ENCODE measurements at regions not wholly inside any gene's neighbourhood (a gene's known extent, or its start where the extent isn't known, plus 50 kb on each side); places are given as distances from the start of the nearest gene placed in this dataset.

DNA sequence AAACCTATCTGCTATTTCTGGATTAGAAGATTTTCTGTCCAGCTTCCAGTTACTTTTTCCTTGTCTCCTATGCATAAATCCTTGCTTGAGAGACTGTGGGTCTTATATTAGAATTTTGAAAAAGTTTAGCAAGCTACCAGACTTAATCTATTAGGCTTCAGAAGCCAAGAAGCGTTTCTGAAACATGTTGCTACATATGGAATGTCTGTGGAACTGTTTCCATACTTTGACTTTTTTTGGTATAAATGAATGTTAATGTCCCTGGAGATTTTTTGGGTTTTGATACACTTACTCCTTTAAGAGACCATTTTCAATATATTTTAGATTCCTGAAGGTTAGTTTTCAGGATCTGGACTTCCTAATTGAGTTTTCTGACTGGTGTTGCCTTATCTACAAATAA is 191.4 kb upstream of the SGCD start:
- no peak for DNase-seq (ENCODE audit: low spot score)

DNA sequence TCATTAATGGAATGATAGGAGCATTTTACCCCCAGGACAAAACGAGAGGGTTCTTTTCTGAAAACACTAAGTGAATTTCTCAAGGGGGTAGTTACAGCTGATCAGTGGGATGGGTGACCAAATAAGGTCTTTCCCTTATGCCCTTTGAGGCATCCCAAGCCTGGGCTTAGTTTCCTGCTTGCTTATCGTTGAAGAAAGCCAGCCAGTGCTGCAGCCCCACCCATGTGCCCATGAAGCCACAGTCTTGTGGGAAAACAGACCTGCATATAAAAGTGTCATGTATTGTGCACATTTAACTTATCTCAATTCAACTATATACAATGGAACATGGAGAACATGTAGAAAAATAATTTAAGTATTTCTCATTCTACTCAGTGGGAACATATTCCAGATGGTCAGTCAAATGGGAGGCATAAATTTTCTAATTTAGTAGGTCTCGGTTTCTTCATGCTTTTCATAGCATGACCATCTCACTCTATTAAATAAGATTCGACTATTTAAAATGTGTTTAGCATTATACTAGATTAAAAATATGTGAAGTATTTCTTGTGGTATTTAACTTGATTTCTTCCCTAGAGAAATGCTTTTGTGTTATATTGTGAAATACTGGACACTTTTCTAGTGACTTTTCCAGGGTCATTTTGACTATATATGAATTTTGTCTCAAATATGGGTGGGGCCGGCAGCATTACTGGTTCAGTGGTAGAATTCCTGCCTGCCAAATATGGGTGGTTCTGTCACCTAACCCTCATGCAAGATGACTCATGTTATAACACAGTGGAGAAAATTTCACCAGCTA is 189.7 kb upstream of the SGCD start:
- no peak for DNase-seq (ENCODE audit: low spot score)

DNA sequence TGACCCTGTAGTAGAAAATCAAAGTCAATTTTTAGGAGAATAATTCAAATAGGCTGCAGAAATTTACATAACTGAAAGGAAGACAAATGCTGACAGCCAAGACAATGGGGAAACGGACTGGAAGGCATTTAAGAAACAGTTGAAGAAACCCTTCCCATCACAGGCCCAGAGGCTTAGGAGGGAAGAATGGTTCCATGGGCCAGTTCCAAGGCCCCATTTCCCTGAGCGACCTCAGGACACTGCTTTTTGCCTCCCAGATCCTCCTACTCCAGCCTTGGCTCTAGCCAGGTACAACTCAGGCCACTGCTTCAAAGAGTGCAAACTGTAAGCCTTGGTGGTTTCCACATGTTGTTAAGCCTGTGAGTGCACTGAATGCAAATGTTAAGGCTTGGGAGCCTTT is 184.1 kb upstream of the SGCD start:
- no peak for DNase-seq (ENCODE audit: low spot score)

DNA sequence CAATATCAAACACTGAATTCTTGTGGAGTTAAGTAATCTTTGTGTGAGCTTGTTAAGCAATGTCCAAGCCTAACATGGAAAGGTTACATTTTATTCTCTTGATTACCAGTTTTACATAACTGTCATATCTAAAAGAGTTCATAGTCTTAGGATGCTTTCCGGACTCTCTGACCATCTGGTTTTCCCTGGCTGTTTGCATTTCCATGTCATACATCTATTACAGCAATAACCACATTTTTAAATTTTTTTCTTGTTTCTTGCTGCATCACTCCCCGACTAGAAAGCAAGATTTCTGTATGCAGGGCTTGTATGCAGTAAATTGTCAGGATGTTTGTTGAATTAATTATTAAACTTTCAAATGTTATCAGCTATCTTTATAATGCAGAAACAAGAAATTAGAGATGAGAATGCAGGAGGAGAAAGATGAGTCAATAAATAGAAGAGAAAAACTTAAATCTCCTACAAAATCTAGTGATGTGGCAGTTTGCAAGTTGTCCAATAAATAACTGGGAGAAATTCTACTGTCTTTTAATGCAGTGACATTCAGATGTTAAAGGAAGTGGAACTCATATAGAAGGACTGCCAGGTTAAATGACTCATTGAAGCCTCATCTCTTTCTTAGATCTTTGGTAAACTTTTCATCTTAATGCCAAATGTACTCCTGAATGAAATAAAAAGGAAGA is 179.6 kb upstream of the SGCD start:
- DNase-seq (ENCODE audit: low spot score) = no peak

DNA sequence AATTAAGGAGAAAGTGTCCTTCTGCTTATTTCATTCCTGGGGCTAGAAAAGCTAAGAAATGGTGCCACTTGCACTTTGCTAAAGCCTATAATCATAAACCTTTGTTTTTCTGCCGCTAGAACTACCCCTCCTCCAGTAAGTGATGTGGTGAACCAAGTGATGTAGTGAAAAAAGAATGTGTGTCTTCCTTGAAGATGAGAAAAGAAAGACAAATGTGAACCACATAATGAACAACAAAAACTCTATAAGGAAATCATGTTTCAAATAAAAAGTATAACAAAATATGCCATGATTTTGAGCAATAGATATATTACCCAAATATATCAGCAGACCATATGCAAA is 179.0 kb upstream of the SGCD start:
- no peak for DNase-seq (ENCODE audit: low spot score)

DNA sequence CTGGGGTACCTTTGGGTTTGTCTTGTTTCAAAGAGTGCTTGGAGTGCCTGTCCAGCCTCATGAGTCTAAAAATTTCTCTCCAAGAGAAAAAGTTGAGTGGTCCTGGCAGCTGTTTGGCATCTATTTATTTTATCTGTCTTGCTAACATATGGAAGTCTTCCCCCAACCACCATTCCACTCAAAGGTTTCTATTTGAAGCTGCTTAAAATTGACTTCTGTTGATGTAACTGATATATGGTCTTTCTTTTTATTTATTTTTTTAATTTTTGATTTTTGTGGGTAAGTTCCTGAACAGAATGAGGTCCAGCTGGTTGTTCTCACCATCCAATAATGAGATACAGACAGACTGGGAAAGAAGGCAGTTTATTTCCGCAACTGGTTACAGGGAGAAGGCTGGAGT is 178.7 kb upstream of the SGCD start:
- DNase-seq (ENCODE audit: low spot score) = no peak

DNA sequence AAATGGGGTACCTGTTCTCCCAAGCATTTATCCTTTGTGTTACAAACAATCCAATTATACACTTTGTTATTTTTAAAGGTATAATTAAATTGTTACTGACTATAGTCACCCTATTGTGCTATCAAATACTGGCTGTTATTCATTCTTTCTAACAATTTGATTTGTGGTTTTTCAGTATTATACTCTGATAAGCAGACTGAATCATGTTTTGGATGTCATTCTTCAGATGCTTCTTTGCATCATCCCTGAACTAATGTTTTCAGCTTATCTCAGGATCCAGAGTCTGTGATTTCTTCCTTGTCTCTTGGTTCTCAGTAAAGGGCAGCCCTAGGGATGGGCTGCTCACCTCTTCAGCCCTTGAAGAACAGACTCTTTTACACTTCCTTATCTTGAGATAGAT is 177.8 kb upstream of the SGCD start:
- DNase-seq (ENCODE audit: low spot score) = no peak

DNA sequence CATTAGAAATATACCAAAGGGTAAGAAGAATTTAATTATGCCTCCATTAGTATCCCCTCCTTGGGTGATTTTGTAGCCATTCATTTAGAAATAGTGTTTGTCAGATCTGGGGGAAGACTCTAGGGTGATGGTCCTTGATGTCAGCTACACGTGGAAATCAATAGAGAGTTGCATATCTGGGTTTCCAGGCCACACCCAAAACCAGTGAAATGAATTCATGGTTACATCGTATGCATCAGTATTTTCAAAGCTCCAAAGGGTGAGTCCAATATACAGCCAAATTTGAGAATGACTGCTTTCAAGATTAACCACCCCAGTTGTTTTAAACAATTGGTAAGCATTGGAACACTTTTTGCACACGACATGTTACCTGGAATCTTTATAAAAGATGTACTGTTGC is 173.4 kb upstream of the SGCD start:
- DNase-seq (ENCODE audit: low spot score) = no peak

DNA sequence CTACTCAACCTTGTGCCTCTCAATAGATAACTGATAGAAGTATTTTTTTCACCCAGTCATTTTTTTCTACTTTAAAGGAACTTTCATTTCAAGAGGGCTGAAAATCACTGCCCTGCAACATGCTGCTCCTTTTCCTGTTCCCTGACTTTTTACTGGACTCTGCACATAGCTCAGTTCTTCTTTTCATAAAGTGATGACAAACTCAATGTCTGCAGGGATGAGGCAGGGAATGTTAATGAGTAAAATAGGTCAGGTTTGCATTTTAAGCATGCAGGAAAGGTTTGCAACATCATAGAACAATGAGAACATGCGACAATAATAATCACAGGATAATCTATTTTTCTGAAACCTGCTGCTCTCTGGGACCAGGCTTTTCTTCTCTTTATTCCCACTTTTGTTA is 172.2 kb upstream of the SGCD start:
- DNase-seq (ENCODE audit: low spot score) = no peak

DNA sequence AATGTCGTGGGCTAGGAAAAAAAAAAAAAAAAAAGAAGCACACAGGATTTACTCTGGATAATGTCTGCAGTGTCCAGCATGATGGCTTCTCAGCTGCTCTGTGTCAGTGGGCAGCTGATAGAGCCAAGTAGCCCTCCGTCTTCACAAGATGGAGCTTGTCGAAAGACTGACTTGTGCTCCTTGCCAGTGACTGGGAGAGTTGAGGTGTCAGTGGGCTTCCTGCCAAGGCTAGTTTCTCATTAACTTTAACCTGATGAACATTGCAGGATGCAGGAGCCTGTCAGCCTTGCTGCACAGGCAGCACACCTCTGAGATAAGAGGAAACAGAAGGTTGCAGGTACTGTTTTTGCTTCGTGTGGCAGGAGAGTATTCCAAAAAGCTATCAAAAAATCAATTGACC is 171.4 kb upstream of the SGCD start:
- no peak for DNase-seq (ENCODE audit: low spot score)

DNA sequence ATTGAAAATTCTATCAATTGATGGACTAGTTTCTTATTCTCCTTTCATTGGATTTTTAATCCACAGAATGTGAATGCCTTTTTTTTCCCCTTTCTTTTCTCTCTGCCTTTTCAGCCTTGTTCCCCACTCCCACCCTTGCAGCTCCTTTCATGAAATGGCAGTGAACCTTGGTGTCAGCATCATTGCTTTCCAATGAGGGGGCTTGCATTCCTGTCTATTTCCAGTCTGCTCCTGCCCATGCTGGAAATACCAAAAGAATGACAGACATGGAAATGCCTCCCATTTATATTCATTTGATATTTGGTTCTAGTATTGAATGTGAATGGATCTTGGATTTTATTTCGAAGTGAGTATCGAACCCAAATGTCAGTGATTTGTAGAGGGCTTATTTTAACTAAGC is 162.7 kb upstream of the SGCD start:
- DNase-seq (ENCODE audit: low spot score) = no peak

DNA sequence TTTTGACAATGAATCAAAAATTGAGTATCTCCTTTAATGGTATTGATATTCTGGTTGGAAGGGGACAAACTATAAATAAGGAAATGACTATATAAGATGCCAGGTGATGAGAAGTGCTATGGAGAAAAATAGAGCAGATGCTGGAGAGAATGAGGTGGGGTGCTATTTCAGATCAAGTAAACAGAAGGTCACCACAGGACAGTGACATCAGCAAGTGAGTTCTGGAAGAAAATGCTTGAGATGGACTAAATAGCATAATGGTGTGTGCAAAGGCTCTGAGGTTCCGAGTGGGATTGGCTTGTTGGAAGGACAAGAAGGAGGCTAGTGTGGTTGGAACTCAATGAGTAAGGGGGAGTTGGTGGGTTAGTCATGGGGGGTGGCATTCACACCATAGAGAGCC is 157.5 kb upstream of the SGCD start:
- DNase-seq (ENCODE audit: low spot score) = no peak

DNA sequence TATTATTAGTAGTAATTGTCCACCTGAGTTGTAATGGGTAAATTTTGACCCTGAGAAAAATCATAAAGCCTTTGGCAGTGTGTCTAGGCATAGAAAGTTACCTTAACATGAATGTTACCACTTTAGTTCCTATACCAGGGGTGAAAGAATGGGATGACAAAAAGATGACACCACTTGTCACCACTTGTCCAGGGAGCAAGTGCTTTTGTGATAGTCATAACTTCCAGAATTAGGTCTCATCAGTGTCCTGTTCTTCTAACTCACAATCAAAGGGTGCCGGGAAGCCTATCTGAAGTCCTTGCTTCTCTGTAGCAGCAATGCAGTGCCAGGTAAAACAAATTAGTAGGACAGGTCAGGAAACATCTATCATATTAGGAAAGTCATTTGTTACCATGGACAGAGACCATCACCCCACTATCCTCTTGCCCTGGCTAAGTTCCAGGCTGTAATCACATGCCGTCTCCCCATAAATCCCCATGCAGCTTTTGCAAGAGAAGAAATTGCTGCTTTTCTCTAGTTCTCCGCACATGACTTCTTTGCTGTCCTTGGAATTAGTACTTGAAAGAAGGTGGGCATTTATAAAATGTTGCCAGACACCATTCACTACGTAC is 156.5 kb upstream of the SGCD start:
- no peak for DNase-seq (ENCODE audit: low spot score)

DNA sequence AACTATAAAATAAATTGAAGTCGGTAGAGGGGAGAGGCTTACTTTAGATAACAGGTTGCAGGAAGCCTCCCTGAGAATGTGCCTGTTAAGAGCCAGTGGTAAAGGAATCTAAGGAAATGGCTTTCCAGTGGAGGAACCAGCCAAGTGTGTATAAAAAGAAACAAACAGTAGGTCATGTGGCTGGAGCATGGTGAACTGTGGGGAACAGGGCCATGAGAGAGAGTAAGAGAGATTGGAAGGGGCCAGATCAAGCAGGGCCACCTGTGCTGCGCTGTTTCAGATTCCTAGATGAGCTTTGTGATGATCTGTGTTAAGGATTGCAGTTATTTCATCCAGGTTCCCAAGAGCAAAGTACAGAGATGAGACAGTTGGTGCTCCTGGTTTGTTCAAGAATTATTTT is 152.7 kb upstream of the SGCD start:
- no peak for DNase-seq (ENCODE audit: low spot score)

DNA sequence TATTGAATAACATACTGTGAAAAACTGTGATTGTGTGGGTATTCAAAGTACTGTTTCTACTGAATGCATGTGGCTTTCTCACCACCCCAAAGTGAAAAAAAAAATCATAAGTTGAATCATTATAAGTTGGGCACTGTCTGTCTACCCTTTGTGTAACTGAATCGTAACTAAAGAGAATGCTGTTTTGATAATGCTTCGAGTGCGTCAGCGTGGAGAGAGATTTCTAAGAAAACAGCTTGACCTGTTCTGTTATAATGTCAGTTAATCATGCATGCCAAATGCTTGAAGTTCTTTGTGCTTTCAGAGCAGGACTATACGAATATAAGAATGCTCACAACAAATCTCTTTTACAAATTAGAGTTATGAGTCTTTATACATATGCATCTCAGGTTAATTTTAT is 148.8 kb upstream of the SGCD start:
- no peak for DNase-seq (ENCODE audit: low spot score)

DNA sequence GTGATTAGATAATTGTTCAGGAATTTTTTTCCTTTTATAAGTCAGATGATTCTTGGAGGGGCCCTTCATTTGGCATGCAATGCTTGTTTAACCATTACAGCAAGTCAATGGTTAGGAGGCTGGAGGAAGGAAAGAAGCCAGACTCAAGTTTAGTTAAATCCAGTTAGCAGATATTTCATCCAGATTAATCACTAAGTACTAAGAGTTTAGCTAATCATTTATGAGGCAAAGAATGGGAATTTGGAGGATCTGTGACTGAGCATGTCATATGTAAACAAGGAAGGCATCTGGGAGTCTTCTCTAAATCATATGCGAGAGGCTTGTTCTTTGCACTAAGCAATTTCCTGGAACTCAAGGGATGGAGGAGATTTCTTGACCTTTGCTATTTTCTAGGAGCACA is 145.3 kb upstream of the SGCD start:
- no peak for DNase-seq (ENCODE audit: low spot score)

DNA sequence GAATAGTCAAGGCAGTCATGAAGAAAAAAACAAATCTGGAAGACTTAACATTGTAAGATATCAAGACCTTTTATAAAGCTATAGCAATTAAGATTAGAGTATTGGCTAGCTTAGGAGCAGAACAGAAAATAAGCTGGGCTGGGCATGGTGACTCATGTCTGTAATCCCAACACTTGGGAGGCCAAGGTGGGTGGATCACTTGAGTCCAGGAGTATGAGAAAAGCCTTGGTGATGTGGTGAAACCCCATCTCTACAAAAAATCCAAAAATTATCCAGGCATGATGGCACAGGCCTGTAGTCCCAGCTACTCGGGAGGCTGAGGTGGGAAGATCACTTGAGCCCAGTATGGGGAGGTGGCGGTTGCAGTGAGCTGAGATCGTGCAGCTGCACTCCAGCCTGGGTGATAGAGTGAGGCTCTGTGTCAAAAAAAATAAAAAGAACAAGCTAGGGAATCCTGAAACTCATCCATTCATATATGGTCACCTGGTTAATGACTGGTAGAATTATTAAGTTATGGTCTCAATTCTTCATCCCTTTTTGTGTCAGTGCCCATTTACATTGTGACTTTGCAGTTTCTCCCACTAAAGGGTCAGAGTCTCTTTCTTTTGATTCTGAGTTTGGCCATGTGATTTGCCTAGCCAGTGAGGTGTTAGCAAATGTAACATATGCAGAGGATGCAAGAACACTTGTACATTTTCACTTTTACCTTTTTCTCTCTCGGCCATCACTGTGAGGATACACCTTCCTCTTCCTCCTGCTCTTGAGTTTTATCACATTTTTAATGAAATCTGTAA is 144.6 kb upstream of the SGCD start:
- no peak for DNase-seq (ENCODE audit: low spot score)

DNA sequence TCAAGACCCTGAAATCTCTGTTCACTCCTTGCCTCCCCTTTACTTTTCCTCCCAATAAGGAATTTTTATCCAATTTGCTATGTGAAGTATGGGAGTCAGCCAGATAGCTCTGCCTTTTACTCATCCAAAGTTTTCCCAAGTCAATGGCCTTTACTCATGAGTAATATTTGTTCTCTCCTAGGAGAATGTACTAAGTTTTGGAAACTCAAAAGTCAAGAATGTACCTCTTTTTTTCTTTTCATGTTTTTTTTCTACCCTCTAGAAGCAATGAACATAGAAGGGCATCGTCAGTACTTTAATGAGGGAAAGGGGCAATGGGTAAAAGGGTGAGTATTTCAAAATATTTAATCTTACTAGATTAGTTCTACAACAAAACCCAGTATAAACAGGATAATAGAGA is 140.2 kb upstream of the SGCD start:
- no peak for DNase-seq (ENCODE audit: low spot score)

DNA sequence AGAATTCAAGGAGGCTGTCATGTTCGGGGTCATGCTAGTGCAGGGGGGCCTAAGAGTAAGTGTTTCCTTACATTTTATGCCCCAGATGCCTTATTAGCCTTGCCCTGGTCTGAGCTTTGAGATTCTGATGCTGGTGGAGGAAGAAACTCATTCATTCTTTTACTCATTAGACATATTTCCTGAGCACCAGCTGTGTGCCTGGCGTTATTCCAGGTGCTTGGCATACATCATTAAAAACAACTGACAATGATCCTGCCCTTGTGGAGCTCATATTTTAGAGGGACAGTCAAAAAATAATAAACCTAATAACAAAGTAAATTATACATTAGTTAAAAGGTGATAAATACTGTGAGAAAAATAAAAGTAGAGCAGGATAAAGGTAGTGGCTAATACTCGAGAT is 138.9 kb upstream of the SGCD start:
- DNase-seq (ENCODE audit: low spot score) = no peak

DNA sequence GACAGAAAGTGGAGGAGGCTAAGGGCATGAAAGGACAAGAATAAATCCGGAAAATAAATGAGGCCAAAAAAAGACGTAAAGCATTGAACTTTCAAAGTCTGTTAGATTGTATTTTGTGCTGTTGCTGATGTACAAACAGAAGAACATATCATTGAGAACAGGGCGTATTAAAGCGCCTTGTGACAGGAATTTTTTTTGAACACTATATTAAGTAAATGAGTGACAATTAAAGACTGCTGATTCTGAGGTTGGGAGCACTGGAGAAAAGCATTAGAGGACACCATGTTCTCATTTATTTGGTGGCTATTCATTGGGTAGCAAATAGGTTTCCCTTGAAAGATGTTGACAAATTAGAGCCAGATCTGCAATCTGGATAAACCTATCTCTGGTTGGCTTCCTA is 137.3 kb upstream of the SGCD start:
- no peak for DNase-seq (ENCODE audit: low spot score)

DNA sequence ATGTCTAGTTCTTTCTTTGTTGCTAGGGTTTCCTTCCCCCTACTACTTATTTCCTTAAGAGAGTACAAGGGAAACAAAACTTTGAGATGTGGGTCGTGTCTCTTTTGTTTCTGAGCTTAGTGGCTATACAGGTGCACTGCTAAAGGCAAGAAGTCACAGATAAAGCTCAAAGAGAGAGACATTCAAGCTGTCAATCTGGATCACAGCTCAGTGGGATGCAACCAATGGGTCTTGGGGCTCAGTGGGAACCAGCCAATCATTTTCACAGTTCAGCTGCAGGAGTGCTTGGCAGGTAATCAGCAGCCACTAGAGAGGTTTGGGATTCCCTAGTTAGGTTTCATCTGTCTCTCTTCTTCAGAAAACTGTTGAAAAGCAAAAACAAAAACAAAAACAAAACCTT is 135.4 kb upstream of the SGCD start:
- DNase-seq (ENCODE audit: low spot score) = no peak

DNA sequence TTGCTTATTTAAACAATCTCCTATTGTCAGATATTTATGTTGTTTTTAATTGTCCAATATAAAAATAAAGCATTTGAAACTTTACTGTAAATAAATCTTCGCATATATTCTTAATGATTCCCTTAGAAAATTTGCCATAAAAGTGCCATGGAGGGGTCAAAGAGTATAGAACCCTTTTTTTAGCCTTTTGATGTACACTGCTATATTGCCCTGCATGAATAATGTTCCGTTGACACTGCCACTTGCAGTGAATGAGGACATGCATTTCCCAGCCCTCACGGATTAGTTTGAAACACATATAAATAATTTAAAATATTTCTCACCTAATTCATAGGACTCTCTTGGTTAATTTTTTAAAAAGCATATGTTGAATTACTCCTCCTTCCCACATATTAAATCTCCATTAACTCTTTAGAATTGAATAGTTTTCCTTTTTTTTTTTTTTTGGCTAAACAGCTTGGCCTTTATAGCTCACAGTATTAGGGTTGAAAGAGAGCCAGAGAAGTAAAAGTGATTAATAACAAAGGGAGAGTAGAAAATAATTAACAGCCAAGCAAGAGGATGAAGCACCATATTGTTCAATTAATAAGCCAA is 129.8 kb upstream of the SGCD start:
- no peak for DNase-seq (ENCODE audit: low spot score)

DNA sequence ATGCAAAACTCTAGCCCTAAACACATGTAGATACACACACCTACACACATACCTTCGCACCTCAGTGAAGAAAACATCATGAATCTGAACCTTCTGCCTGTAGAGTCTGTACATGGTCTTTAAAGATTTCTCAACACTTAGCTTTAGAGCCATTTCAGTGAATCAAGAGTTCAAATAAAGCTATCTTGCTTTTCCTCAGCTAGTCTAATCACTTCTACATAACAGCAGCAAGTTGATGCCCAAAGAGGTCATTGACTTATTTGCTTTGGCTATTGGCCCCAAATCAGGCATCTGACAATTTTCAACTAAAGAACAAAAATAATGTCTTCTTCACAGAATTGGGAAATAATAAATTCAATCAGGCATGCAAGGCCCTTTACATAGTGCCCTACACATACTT is 127.9 kb upstream of the SGCD start:
- no peak for DNase-seq (ENCODE audit: low spot score)

Data from SW480 (cell line).